ENCODE measurements at regions not wholly inside any gene's neighbourhood (a gene's known extent, or its start where the extent isn't known, plus 50 kb on each side); places are given as distances from the start of the nearest gene placed in this dataset.

- DNase-seq (ENCODE audit: low read depth): no peak
Observed at GRCh38 chr9:80127920-80128319, 556.2 kb downstream of the TLE4 start.

GRCh38 chr9:80125731-80126264 lies 554.0 kb downstream of the TLE4 start:
- no peak for DNase-seq (ENCODE audit: low read depth)

GRCh38 chr9:80117031-80117430 lies 545.3 kb downstream of the TLE4 start:
- DNase-seq (ENCODE audit: low read depth): no peak

DNA sequence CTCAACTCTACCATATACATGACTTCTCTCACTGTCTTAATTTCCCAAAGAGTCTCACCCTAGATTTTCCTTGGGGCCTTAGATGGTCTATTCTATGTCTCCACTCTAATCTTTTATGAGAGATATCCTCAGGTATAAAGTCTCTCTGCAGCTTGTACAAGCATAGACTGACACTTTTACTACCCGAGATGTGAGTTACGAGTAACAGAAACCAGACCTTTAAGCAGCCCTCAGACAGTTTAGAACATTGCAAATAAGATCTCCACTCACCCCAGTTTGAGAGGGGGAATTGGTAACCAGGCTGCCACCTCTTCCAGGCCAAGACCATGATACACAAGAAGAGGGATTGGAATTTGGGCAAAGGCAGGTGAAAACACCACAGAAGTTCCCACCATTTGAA lies 542.5 kb downstream of the TLE4 start:
- no peak for DNase-seq (ENCODE audit: low read depth)

- DNase-seq (ENCODE audit: low read depth): no peak
Observed at GRCh38 chr9:80107931-80108660, 536.3 kb downstream of the TLE4 start.

- DNase-seq (ENCODE audit: low read depth): no peak
Observed at GRCh38 chr9:80097476-80097875, 525.7 kb downstream of the TLE4 start.

DNA sequence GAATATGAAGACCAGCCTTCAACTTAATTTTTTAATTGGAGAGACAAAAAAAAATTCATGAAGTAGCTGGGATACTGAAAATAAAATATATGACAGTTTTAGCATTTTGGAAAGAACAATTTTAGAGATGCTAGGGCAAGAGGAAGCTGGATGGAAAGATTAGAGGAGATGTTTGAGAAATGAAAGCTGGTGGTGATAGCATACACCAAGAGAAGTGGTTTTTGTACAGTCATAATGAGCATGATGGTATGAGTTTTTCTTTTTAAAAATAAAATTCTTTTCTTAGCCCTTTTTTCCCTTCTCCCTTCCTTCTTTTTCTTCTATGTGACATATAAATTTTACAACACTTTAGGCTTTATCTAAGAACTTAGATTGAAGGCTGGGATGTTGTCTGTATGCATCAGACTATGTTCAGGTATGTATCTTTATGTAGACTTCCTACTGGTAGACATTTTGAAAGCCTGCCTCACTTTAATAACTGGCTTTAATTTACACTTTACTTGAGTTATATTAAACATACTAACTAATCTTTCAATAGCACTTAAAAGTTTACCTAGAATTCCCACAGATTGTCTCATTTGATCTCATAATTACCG lies 522.5 kb downstream of the TLE4 start:
- no peak for DNase-seq (ENCODE audit: low read depth)

- no peak for DNase-seq (ENCODE audit: low read depth)
Observed at GRCh38 chr9:80093695-80094094, 521.9 kb downstream of the TLE4 start.

DNA sequence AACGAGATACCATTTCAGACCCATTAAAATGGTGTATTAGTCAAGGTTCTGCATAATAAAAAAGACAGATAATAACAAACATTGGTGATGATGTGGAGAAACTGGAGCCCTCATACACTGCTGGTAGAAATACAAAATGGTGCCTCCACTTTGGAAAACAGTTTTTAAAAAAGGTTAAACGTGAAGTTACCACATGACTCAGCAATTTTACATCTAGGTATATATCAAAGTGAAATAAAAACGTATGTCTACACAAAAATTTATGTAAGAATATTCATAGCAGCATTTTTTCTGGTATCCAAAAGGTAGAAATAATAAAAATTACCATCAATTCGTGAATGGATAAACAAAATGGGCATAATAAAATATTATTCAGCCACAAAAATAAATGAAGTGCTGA lies 519.8 kb downstream of the TLE4 start:
- DNase-seq (ENCODE audit: low read depth): no peak

- DNase-seq (ENCODE audit: low read depth): no peak
Observed at GRCh38 chr9:80090317-80090716, 518.6 kb downstream of the TLE4 start.

- no peak for DNase-seq (ENCODE audit: low read depth)
Observed at GRCh38 chr9:80086822-80087345, 515.1 kb downstream of the TLE4 start.

GRCh38 chr9:80086386-80086785 lies 514.6 kb downstream of the TLE4 start:
- DNase-seq (ENCODE audit: low read depth): no peak

GRCh38 chr9:80085668-80086067 lies 513.9 kb downstream of the TLE4 start:
- DNase-seq (ENCODE audit: low read depth): no peak

DNA sequence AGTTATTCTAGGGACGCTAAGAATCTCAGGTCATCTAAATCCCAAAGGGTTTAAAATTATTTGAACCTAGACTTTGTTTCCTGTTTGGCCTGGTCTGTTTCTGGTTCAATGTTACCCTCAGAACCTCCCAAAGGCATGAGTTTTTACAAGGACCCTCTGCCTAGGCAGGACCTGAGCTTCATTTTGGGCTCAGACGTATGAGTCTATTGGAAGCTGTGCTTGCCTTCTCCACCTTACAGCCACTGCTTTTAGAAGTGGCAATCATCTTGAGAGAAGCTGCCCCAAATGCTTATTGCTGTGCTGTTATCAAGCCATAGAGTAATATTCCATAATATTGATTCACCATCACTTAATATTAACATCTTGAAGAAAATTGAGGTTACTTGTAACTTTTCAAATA lies 510.4 kb downstream of the TLE4 start:
- no peak for DNase-seq (ENCODE audit: low read depth)

DNA sequence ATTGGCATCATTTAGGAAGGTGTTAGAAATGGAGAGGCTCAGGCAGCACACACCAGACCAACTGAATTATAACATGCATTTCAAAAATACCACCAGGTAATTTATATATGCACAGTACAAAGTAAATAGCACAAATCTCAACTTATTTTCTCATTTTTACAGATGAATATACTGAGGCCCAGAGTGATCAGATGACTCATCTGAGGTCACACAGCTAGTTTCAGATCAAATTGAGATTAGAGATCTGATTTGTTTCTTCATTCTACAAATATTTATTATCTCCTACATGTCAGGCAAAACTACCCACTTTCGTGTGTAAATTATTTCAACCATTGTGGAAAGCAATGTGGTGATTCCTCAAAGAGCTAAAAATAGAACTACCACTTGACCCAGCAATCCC lies 507.1 kb downstream of the TLE4 start:
- no peak for DNase-seq (ENCODE audit: low read depth)

GRCh38 chr9:80077059-80077458 lies 505.3 kb downstream of the TLE4 start:
- no peak for DNase-seq (ENCODE audit: low read depth)

GRCh38 chr9:80076162-80076561 lies 504.4 kb downstream of the TLE4 start:
- no peak for DNase-seq (ENCODE audit: low read depth)

GRCh38 chr9:80074439-80074838 lies 502.7 kb downstream of the TLE4 start:
- DNase-seq (ENCODE audit: low read depth): no peak

GRCh38 chr9:80072451-80072850 lies 500.7 kb downstream of the TLE4 start:
- DNase-seq (ENCODE audit: low read depth): no peak

- no peak for DNase-seq (ENCODE audit: low read depth)
Observed at GRCh38 chr9:80070071-80070742, 498.4 kb downstream of the TLE4 start.

- DNase-seq (ENCODE audit: low read depth): no peak
Observed at GRCh38 chr9:80066931-80067330, 495.2 kb downstream of the TLE4 start.

DNA sequence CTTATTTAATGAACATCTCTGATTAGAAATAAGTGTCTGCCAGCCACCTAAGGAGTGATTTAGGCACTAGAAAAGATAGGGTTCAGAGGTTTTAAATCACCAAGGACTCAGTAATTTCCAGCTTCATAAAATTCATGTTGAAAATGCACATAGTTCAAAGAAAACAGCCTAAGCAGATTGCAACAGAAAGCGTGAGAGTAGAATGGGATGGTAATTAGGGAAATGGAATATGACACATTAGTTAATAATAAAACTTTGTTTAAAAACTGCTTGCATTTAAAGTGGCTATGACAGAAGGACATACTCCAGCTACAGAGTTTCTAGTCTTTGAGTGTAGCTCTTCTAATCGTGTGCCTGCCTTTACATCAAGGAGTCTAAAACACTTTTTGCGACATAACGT lies 490.8 kb downstream of the TLE4 start:
- DNase-seq (ENCODE audit: low read depth): no peak

DNA sequence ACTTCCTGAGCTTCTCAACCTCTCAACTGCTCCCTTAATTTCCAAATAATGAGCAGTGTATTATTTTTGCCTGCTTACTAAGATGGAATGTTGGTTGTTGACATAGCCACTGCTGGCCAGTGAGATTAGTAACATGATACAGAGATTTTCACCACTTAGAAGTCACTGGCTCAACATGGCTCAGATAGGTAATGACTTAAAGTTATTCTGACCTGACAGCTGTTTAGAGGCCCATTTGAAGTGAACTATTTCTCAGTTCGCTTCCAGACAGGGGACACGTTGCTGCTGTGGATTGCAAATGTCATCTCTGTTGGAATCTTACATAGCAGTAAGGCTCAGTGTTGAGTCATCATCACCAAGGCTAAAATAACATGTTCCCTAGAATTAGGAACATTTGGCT lies 490.2 kb downstream of the TLE4 start:
- DNase-seq (ENCODE audit: low read depth): no peak
